ENCODE measurements at regions not wholly inside any gene's neighbourhood (a gene's known extent, or its start where the extent isn't known, plus 50 kb on each side); places are given as distances from the start of the nearest gene placed in this dataset.

DNA sequence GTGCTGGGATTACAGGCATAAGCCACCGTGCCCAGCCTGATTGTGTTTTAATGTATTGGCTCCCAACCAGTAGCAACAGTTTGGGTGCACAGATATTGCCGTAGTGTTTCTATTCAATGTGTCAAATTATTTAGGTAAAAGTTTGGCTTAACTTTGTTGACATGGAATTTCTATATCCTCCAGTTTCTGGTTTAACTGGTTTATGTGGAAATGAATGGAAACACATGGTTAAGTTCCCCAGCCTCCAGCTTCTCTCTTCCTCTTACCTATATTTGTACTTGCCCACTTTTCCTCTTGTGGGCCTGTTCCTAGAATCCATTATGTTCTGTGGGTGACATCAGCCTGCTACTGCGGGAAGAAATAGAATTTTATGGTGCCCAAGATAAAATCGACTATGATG is 53.9 kb upstream of the ESR1 start:
- TF ChIP-seq, protein P1, sequence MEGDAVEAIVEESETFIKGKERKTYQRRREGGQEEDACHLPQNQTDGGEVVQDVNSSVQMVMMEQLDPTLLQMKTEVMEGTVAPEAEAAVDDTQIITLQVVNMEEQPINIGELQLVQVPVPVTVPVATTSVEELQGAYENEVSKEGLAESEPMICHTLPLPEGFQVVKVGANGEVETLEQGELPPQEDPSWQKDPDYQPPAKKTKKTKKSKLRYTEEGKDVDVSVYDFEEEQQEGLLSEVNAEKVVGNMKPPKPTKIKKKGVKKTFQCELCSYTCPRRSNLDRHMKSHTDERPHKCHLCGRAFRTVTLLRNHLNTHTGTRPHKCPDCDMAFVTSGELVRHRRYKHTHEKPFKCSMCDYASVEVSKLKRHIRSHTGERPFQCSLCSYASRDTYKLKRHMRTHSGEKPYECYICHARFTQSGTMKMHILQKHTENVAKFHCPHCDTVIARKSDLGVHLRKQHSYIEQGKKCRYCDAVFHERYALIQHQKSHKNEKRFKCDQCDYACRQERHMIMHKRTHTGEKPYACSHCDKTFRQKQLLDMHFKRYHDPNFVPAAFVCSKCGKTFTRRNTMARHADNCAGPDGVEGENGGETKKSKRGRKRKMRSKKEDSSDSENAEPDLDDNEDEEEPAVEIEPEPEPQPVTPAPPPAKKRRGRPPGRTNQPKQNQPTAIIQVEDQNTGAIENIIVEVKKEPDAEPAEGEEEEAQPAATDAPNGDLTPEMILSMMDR (IDR thresholded peaks at IDR 0.05; ENCODE audit: borderline replicate concordance, insufficient read depth, low read depth, low read length) = no peak

DNA sequence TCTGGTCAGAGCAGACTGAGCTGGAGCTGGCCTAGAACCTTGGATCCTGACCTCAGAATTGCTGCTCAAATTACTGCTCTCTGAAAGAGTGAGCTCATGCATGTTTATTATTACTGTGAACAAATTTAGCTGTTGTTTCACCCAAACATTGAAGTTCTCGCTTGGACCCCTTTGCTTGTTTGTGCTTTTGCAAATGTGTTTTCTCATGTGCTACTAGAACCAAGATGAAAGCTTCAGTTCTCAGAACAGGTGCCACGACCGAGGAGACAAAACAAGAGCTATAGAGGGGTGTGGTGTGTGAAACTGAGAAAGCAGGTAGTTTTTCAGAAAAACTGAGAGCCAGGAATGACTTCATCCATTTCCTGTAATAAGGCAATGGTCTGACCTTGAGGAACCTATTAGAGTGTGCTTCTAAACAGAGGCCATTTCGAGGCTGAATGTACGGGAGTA is 50.0 kb upstream of the ESR1 start:
- TF ChIP-seq, protein P1 (IDR thresholded peaks at IDR 0.05; ENCODE audit: borderline replicate concordance, insufficient read depth, low read depth, low read length) = no peak
- no peak overlapping the region for H3K4me3 ChIP-seq (ENCODE audit: low read depth, low read length)

More for the DNA sequence above, 53.9 kb upstream of the ESR1 start:
- no peak overlapping the region for H3K4me3 ChIP-seq (ENCODE audit: low read depth, low read length)

All from GM12875 (cell line).